Upper lobe of left lung (tissue), 4 donors: ENCODE measurements at regions not wholly inside any gene's neighbourhood (a gene's known extent, or its start where the extent isn't known, plus 50 kb on each side); places are given as distances from the start of the nearest gene placed in this dataset.

ENCODE experiments used
- POLR2A ChIP-seq, 4 donors: fragments of 450-650 bp; IDR thresholded peaks; one replicate each; pipeline ENCODE4 v1.5.1; 2016 to 2017; ENCODE audit warnings: antibody characterized with exemption in 4 of 4, mild to moderate bottlenecking in 2 of 4
- TF ChIP-seq, protein P1 (sequence below), 6 experiments: fragments of 450-650 bp in 4 of 6; fragments of 200-600 bp in 2 of 6; sonication (generic) in 2 of 6; IDR thresholded peaks; one replicate each; pipeline ENCODE4 v1.5.1; 2016 to 2019; ENCODE audit warnings: antibody characterized with exemption in 6 of 6

DNA sequence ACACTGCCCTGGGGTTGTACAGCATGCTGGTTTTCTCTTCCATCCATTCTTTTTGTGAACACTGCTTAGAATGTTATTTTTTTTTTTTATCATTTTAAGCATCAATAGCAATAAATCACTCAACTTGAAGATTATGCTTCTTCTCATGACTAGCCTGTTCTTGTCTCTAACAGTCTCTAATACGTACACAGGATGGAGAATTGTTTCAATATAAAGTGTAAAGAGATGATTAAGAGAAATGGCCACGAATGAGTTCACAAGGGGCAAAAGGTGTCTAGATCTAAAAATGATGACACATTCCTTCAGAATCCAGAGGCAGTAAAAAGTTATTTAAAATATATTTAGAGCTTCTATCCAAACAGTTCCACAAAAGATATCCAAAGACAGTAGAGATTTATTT lies 390.2 kb downstream of the HDGFL1 start:
- TF ChIP-seq, protein P1, sequence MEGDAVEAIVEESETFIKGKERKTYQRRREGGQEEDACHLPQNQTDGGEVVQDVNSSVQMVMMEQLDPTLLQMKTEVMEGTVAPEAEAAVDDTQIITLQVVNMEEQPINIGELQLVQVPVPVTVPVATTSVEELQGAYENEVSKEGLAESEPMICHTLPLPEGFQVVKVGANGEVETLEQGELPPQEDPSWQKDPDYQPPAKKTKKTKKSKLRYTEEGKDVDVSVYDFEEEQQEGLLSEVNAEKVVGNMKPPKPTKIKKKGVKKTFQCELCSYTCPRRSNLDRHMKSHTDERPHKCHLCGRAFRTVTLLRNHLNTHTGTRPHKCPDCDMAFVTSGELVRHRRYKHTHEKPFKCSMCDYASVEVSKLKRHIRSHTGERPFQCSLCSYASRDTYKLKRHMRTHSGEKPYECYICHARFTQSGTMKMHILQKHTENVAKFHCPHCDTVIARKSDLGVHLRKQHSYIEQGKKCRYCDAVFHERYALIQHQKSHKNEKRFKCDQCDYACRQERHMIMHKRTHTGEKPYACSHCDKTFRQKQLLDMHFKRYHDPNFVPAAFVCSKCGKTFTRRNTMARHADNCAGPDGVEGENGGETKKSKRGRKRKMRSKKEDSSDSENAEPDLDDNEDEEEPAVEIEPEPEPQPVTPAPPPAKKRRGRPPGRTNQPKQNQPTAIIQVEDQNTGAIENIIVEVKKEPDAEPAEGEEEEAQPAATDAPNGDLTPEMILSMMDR (IDR thresholded peaks at IDR 0.05), result no peak
- no peak for TF ChIP-seq POLR2A (IDR thresholded peaks at IDR 0.05)
